H1 (cell line): ENCODE measurements at regions not wholly inside any gene's neighbourhood (a gene's known extent, or its start where the extent isn't known, plus 50 kb on each side); places are given as distances from the start of the nearest gene placed in this dataset.

Source experiments
- GABPA ChIP-seq: IDR thresholded peaks from 2 replicates; pipeline ENCODE4 v1.6.1; 2011; ENCODE audit warnings: mild to moderate bottlenecking, low read length, moderate library complexity, borderline replicate concordance; ENCODE audit not compliant: insufficient read depth
- SUZ12 ChIP-seq: fragments of 200-600 bp; sonication (generic); IDR thresholded peaks from 2 replicates; pipeline ENCODE4 v1.6.1; 2012; ENCODE audit warnings: mild to moderate bottlenecking, inconsistent platforms, low read length, moderate library complexity, mixed read lengths
- TF ChIP-seq, protein P1 (sequence below): IDR thresholded peaks from 2 replicates; pipeline ENCODE4 v1.6.1; 2011; ENCODE audit warnings: low read length, improper control_type of control experiment
- TF ChIP-seq, protein P2 (sequence below): IDR thresholded peaks from 2 replicates; pipeline ENCODE4 v1.6.1; 2012; ENCODE audit warnings: inconsistent platforms

GRCh38 chr14:97104029-97104428 is 306.8 kb downstream of the VRK1 start (continued):
- TF ChIP-seq SUZ12 (no peak), GABPA (no peak)
- TF ChIP-seq, protein P1, sequence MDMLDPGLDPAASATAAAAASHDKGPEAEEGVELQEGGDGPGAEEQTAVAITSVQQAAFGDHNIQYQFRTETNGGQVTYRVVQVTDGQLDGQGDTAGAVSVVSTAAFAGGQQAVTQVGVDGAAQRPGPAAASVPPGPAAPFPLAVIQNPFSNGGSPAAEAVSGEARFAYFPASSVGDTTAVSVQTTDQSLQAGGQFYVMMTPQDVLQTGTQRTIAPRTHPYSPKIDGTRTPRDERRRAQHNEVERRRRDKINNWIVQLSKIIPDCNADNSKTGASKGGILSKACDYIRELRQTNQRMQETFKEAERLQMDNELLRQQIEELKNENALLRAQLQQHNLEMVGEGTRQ, result no peak
- TF ChIP-seq, protein P2, sequence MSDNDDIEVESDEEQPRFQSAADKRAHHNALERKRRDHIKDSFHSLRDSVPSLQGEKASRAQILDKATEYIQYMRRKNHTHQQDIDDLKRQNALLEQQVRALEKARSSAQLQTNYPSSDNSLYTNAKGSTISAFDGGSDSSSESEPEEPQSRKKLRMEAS, result no peak
